GM21576 (cell line): ENCODE measurements at regions not wholly inside any gene's neighbourhood (a gene's known extent, or its start where the extent isn't known, plus 50 kb on each side); places are given as distances from the start of the nearest gene placed in this dataset.

Experiments
- ATAC-seq: cut with Tn5 transposase; IDR thresholded peaks from one replicate; pipeline ENCODE4 v1.9.1; 2021; ENCODE audit warnings: mild to moderate bottlenecking, moderate library complexity; ENCODE audit not compliant: unreplicated experiment

DNA sequence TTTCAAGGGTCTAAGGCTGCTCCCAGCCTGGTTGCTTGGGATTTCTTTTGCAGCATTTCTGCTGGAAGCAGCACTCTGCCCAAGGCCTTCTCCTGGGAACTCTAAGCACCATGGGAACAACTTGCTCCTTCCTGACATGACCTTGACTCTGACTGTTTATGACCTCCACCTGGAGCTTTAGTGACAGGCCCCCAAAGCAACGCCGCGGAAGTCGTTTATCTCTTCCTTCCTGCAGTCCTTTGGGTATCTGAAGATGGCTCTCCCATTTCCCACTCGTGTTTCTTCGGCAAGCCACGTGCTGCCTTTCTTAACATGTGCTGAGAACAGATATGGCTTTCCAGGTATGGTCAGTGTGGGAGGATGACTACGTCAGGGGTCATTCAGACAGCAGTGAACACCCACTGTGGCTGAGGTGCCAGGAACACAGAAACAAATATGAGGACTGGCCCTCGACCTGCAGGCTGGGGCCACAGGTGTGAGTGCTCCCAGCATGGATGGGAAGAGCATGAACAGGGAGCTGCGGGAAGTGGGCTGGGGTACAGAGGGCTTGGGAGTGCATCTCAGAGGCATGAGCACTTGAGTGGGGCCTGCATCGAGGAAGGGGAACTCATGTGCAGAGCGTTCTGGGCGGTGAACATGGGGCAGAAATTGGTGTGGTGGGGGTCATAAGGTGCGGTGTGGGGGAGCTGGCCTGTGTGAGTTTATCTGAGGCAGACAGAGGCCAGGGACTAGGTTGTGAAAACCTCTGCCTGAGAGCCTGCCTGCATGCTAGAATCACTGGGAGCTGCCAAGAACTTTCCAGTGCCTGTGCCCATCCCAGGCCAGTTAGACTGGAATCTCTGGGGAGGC, 140.5 kb downstream of the TSN start:
- no peak for ATAC-seq

DNA sequence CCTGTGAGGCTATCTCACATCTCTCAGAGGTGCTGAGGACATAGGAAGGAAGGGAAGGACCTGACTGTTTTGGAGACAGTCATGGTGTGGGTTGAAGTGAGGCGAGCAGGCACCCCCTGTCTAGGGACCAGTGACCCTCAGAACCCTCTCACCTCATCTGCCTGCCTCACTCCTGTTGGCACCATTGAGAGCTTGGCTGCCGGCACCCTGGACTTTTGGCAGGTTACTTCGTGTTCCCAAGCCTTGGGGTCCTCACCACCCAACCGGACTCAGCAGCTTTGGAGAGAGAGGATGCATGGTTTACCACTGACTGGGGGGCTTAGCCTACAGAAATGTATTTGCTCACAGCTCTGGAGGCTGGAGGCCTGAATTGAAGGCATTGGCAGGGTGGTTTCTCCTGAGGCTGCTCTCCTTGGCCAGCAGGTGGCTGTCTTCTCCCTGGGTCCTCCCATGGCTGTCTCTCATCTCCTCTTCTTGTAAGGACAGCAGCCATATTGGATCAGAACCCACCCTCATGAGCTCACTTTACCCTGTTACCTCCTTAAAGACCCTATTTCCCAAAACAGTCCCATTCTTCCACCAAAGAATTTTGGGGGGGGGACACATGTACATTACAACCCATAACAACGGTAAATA, 142.0 kb downstream of the TSN start:
- peak; percentile 75 for ATAC-seq

DNA sequence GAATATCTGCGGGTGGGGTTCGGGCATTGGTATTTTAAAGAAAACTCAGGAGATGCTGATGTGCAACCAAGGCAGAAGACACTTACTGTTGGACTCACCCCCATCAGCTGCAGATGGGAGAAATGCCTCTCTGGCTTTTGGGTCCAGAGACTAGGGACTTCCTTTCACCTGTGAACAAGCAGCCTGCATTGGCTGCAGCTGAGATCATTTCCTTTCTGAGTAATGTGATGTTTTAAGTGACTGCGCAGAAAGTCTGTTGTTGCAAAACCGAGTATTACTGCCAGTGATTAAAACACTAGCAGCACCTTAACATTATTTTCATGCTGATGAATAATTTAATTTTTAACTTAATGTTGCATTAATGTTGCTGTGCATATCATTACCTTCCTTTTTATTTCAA, 143.0 kb downstream of the TSN start:
- no peak for ATAC-seq

DNA sequence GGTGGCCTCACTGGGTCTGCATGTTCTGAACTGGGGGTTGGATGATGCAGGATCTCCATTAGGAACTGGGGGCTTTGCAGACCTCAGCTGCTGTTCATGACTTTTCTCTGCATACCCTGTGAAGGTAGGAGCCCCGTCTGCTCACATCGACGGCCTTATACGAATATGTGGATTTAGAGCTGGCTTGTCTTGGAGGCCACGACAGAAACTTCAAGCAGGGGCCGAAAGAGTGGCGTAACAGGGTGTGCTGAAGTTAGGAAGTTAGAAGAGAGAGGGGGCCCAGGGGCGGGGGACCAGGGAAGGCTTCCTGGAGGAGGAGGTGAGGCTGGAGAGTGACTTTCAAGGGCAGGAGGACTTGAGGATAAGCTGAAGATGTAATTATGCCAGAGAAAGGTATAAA, 144.9 kb downstream of the TSN start:
- ATAC-seq: no peak

DNA sequence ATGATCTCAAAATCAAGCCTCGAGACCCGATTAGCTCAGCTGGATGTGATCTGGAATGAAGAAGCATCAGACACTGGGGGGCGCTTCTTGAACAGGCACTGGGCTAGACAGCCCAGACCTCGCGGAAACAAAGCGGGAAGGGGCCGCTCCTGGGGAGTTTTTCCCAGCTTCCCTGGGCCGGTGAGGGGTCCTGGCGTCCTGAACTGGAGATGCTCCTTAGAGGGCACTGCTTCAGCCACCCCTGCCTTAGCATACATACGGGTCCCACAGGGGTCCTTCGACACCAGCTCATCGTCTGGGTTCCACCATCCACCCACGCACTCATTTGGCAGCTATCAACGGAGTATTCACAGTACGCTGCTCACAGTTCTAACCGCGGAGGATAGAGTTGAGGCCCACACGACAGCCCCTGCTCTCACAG, 146.7 kb downstream of the TSN start:
- no peak for ATAC-seq

DNA sequence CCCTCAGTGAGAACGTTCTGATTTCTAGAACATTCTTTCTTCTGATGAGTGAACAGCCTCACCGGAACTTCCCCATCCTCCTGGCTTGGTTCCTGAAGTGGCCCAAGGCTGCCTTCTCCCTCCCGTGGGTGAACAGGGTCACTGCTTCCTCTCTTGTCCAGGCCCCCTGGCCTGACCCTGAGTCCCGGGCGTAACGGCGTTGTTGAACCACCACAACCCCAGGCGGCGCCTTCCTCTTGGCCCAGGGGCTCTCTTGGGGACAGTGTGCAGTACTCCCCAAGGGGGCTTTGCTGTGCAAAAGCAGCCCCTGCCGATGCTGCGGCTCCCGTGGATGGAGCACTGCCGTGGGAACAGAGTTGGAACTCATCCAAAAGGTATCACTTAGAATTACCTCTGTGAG, 147.2 kb downstream of the TSN start:
- no peak for ATAC-seq

DNA sequence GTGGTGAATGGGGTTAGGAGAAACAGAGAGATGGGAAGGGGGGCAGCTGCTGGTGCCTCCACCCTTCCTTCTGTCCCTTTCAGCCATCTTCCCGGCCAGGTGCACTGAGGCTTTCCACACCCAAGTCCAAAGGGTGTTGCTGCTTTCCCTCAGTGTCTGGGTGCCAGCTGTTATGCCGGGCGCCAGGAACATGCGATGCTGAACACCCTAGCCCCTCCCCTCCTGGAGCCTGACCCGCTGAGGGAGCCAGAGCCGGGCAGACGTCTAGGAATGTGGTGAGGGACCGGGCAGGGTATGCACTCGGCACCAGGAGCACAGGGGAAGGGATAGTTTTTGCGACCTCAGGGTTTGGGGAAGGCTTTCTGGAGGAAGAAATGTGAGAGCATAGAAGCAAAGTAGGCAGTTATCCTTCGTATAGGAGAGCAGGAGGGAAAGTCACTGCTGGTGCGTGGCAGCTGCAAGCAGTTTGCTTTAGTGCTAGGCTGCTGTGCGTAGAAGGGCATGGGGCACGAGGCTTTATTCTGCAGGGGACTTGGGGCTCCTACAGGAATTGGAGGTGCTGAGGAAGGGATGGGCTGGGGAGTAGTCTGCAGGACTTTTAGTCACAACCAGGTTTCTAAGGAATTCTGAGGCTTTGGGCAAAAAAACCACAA, 147.7 kb downstream of the TSN start:
- no peak for ATAC-seq

DNA sequence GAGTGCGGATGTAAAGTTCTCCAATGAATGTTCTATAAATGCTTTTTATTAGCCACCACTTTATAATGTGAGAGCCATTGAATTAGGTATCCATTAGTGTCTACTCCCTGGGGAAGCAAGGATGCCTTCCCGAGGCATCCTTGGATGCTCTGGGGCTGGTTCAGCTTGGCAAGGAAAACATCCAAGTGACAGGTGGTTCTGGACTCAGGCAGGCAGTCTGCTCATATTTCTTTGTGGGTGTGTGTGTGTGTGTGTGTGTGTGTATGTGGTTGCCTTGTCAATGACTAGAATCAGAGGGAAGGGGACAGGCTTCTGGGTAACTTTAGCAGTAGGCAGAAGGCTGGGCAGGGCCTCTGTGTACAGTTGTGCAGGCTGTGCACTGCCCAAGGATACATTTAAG, 149.2 kb downstream of the TSN start:
- ATAC-seq: no peak

DNA sequence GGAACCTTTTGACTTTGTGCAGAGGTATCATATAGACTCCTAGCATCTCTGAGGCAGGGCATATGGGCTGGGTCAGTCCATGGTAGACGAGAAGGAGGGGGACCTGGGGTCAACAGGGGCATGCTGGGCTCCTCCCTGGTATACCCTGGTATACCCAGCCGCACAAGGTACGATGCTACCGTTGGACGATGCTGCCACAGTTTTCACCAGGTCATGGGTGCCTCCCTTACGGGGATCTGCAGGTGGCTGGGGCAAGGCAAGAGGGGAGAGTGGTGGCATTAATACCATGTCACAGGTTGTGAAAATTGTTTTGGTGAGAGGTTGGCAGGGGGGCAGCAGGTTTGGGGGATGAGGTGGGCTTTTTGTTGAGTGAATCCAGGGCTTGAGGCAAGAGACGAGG, 149.8 kb downstream of the TSN start:
- ATAC-seq: no peak

DNA sequence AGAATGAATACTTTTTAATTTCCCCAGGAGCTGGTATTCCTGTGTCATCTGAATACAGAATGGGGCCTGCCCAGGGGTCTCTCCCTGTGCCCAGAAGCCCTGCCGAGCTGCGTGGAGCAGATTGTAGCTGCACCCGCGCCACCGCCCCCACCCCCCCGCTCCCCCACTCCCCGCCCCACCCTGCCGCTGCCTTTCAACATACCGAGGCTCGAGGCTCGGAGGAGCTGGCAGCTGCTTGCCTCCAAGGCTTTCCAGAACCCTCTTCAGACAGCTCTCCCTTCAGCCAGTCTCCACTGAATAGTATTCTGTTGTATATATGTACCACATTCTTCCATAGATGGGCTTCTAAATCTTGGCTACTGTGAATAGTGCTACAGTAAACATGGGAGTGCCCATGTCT, 150.7 kb downstream of the TSN start:
- no peak for ATAC-seq

DNA sequence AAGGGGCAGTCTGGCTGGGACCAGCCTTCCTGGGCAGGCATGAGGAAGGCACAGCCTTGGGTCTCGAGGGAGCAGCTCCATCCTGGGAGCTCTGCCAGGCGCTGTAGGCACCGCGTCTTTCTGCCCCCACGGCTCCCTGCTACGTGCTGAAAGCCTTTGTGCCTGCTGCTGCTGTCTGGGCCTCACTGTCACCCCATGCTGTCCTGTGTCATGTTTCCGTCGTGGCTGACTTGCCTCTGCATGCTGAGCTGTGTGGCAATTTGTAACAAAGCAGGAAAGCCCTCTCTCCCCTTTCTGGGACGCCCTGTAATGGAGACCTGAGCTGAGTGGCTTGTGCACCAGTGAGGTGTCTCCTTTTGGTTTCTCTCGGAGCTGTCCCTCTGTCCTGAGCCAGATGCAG, 152.5 kb downstream of the TSN start:
- ATAC-seq: no peak

DNA sequence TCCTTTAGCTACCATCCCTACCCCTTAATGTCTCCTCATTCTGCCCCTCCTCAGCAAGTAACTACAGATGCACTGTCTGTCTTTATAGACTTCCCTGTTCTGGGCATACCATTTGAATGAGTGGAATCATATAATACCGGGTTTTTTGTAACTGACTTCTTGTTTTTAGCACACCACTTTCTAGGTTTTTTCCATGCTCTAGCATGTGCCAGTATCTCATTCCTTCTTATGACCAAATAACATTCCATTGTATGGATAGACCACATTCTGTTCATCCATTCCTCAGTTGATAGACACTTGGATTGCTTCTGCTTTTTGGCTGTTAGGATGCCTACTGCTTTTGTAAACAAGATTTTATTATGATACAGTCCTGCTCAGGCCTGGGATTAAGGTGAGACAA, 154.7 kb downstream of the TSN start:
- ATAC-seq: no peak

DNA sequence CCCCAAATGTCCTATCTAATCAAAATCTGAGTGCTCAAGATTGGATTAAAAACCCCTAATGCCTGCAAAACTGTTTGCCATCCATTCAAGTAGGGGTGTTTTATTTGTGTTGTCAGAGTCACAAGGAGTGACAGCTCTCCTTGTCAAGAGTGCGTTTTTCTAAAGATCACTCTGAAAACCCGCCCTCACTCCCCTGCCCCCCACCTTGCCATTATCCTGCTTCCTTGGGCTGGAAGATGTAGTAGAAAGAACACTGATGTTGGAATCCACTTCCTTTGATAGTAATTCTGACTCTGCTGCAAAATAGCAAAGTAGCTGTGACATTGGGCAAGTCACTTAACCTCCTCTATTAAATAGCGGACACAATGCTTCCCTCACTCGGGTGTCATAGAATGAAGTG, 155.6 kb downstream of the TSN start:
- no peak for ATAC-seq

DNA sequence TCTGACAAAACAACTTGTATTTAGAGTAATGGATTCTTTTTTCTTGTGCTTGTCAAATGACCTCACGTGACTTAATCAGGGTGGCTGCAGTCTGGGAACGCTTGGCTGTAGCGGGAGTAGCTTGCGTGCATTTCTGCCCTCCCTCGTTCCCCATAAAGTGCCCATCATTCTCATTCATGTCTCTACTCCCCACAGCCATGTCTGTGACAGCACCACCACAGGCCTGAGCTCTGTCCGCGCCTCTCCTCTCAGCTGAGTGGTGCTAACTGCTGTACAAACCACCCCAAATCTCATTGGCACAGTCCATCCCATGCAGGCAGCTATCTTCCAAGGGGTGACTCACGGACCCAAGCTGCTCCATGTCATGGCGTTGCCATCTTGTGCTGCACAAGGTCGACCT, 161.7 kb downstream of the TSN start:
- ATAC-seq: no peak

DNA sequence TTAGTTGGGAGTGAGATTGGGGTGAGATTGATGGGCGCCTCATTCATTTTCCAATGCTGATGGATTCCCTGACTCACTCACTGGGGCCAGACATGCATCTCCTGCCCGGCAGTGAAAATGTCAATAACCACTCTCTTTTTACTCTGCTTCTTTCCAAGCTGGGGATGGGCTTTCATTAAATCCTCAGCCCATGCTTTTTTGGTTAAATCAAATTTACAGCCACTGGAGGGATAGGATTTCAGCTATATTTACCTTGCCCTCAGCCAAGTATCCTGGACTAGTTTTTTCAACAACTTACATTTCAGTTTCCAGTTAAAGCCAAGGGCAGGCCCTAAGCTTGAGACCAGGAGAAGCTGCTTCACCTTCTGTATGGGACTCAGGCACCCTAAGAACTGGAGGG, 162.8 kb downstream of the TSN start:
- no peak for ATAC-seq

DNA sequence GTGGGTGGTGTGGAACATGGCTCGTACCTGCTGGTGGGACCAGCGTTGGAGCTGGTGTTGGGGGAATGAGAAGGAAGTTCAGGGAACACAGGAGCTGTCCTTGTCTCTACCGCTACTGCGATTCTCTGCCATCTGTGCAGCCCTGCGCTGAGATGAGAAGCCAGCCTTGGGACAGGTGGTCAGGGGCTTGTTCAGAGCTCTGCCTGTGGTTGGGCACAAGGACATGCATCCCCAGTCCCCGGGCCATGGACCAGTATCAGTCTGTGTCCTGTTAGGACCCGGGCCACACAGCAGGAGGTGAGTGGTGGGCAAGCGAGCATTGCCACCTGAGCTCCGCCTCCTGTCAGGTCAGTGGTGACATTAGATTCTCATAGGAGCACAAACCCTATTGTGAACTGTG, 164.4 kb downstream of the TSN start:
- no peak for ATAC-seq

DNA sequence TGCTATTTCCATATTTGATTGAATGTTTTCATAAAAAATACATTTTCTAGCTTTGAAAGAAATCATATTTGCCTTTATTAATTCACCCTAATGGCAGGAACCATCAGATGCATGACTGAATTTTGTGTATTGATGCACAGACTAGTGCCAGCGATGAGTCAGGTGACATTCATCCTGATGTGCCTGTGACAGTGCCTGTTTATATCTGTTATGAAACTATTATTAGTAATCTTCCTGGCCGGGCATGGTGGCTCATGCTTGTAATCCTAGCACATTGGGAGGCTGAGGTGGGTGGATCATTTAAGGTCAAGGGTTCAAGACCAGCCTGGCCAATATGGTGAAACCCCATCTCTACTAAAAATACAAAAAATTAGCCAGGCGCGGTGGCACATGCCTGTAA, 170.0 kb downstream of the TSN start:
- ATAC-seq: no peak

DNA sequence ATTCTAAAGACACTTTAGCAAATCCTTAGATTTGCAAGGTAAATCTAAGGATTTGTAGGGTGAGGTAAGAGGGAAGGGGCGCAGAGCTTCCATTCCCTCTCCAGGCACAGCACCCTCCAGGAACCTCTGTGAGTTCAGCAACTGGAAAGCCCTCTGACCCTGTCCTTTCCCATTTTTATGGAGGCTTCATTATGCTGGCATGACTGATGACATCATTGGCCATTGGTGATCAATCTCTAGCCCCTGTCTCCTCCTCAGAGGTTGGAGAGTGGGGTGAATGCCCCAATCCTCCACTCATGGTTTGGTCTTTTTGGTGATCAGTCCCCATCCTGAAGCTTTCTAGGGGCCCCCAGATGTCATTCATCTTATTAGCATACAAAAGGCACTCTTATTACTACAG, 187.8 kb downstream of the TSN start:
- no peak for ATAC-seq

DNA sequence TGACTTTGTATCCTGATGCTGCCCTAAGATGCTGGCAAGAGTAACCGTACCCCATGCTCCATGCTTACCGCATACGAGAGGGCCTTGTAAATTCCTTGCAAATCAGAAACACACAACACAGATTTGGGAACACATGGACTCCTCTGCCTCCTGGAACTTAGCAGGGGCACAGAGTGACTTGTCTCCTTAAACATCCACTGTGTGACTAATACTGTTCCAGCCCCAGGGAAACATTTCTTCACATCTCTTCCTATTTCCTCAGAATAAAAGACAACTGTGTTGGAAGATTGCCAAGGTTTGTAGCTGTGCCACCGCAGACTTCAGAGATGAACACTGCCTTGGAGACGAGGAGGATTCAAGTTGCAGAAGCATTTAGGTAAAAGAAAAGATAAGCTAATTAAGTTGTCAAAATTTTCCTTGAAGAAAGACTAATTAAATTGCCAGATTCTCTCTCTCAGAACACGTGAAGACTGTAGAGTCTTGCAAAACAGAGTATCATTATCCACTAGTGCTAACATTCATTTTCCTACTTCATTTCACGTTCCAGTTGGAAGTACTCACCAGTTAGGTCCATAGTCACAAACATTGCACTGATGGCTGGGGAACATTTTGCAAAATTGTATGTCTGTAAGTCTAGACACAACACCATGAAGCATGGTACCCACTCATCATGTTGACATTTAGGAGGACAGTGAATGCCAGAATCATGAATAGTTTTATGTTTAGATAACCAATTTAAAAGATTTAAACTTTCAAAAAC, 188.8 kb downstream of the TSN start:
- no peak for ATAC-seq

DNA sequence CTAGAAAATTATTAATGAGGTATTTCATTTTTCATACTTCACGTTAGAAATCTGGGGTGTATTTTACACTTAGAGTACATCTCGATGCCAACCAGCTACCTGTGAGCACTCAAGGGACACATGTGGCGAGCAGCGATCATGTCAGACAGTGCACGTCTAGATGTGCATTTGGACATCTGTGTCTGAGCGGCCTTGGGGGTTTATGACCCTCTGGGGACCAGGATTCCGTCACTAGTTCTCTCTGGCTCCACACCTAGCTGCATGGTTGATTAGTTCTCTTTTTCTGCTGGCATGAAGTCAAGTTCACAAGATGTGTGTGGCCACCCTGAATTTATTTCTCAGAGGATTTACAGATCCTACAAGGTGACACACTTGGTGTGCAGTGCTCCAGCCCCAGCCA, 192.2 kb downstream of the TSN start:
- no peak for ATAC-seq

DNA sequence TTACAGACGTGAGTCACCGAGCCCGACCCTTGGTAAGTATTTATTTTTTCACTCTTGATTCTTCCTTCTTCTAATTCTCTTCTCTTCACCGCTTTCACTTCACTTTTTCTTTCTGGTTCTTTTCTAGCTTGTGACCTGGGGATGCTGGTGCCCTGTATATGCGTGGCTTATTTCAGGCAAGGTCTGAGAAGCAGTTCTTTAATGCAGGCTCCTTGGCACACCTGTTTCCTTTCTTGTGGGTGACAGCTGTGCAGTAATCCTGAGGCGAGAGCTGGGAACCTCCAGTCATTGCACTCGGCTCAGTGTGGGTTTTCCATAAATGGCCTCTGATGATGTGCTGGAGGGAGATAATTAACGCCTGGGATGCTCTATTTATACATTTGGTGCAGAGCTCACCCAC, 193.8 kb downstream of the TSN start:
- ATAC-seq: no peak

DNA sequence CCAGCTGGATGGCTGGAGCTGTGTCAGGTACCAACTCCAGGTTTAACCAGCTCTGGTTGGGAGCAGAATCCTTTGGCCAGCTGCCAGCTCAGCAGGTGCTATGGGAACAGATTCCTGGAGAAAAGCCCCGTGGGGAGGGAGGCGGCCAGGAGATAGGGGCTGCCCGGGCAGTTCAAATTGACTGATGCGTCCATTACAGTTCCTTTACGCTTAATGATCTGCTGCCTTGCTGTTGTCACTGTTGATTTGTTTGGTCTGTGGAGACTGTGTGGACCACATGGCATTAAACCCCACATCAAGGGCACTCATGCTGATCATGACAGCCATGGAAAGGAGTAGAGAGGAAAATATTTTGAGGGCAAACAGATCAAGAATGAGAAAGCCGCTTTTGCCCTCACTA, 200.0 kb downstream of the TSN start:
- no peak for ATAC-seq
